ENCODE measurements at regions not wholly inside any gene's neighbourhood (a gene's known extent, or its start where the extent isn't known, plus 50 kb on each side); places are given as distances from the start of the nearest gene placed in this dataset.
A peak's percentile ranks its signal among the peaks of the same experiment; 100 is the strongest.
"Not testable (repeated sequence)": the region's sequence is repeated elsewhere in the genome, so short reads cannot be mapped to it uniquely, and the experiment has no call there.

DNA sequence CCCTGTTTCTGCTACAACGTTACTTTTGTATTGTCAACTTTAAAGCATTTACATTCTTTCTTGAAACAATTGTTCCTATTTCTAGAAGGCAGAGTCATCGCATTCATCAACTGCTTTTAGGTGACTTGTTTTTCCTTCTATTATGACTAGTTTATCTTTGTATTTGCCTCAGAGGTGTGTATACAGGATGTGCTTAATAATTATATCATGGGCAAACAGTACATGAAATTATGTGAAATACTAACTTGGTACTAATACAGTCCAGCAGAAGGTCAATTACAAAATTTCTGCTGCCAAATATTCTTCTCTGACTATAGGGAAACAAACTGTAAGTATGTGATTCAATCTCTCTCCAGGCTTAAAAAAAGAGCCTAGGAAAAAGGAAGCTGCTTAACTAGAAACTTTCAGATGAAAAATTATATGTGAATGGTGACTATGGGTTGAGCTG lies 101.6 kb downstream of the C4BPA start:
- peak; percentile 11; the same call in 2 of the 3 replicates for ATAC-seq
- no peak for TF ChIP-seq TSHZ2 (CRISPR knock-in tag; IDR thresholded peaks at IDR 0.05)
- TF ChIP-seq ZC3H10 (CRISPR knock-in tag; IDR thresholded peaks at IDR 0.05), result peak; percentile 49; the same call in 1 of the 2 replicates
- TF ChIP-seq TOX (CRISPR knock-in tag; IDR thresholded peaks at IDR 0.05; ENCODE audit: borderline replicate concordance), result 0 out of 2 replicates have a peak, but pooled peaks have one; percentile 8
- TF ChIP-seq, protein P1, sequence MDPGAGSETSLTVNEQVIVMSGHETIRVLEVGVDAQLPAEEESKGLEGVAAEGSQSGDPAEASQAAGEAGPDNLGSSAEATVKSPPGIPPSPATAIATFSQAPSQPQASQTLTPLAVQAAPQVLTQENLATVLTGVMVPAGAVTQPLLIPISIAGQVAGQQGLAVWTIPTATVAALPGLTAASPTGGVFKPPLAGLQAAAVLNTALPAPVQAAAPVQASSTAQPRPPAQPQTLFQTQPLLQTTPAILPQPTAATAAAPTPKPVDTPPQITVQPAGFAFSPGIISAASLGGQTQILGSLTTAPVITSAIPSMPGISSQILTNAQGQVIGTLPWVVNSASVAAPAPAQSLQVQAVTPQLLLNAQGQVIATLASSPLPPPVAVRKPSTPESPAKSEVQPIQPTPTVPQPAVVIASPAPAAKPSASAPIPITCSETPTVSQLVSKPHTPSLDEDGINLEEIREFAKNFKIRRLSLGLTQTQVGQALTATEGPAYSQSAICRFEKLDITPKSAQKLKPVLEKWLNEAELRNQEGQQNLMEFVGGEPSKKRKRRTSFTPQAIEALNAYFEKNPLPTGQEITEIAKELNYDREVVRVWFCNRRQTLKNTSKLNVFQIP (CRISPR knock-in tag; IDR thresholded peaks at IDR 0.05; ENCODE audit: borderline replicate concordance, low read depth), result no peak
- TF ChIP-seq TCF4 (CRISPR knock-in tag; IDR thresholded peaks at IDR 0.05; ENCODE audit: borderline replicate concordance), result no peak
- TF ChIP-seq SNAI2 (CRISPR knock-in tag; IDR thresholded peaks at IDR 0.05), result no peak
- no peak for TF ChIP-seq GLIS3 (CRISPR knock-in tag; IDR thresholded peaks at IDR 0.05)

DNA sequence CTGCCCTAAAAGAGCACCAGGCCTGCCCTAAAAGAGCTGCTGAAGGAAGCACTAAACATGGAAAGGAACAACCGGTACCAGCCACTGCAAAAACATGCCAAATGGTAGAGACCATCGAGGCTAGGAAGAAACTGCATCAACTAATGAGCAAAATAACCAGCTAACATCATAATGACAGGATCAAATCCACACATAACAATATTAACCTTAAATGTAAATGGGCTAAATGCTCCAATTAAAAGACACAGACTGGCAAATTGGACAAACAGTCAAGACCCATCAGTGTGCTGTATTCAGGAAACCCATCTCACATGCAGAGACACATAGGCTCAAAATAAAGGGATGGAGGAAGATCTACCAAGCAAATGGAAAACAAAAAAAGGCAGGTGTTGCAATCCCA lies 104.7 kb downstream of the C4BPA start:
- not testable (repeated sequence) for ATAC-seq

DNA sequence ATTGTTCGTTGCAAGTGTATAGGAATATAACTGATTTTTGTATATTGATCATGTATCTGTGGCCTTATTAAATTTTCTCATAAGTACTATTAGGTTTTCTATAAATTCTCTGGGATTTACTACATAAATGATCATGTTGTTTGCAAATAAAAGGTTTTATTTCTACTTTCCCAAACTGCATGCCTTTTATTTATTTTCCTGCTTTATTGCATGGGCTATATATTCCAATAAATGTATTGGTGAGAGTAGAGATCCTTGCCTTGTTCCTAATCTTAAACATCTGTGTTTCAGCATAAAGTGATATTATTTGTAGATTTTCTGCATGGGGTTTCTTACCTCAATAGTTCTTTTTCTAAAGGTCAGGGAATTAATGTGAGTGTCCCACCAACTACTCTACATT lies 107.0 kb upstream of the CD55 start:
- TF ChIP-seq CSRNP3 (CRISPR knock-in tag; IDR thresholded peaks at IDR 0.05) (no peak), ARNTL (CRISPR knock-in tag; IDR thresholded peaks at IDR 0.05; ENCODE audit: borderline replicate concordance, low read depth) (no peak), CSDC2 (CRISPR knock-in tag; IDR thresholded peaks at IDR 0.05) (no peak), GLIS3 (CRISPR knock-in tag; IDR thresholded peaks at IDR 0.05) (no peak), ZC3H10 (CRISPR knock-in tag; IDR thresholded peaks at IDR 0.05) (no peak)
- TF ChIP-seq, protein P2, sequence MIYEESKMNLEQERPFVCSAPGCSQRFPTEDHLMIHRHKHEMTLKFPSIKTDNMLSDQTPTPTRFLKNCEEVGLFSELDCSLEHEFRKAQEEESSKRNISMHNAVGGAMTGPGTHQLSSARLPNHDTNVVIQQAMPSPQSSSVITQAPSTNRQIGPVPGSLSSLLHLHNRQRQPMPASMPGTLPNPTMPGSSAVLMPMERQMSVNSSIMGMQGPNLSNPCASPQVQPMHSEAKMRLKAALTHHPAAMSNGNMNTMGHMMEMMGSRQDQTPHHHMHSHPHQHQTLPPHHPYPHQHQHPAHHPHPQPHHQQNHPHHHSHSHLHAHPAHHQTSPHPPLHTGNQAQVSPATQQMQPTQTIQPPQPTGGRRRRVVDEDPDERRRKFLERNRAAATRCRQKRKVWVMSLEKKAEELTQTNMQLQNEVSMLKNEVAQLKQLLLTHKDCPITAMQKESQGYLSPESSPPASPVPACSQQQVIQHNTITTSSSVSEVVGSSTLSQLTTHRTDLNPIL (CRISPR knock-in tag; IDR thresholded peaks at IDR 0.05; ENCODE audit: low read depth), result no peak
- no peak for ATAC-seq

- ATAC-seq, result peak; percentile 31
- TF ChIP-seq CSRNP3 (CRISPR knock-in tag; IDR thresholded peaks at IDR 0.05) (no peak), RARB (CRISPR knock-in tag; IDR thresholded peaks at IDR 0.05) (peak; percentile 59; the same call in 1 of the 2 replicates), SNAI2 (CRISPR knock-in tag; IDR thresholded peaks at IDR 0.05) (no peak)
Observed at GRCh38 chr1:207217778-207218511, 103.5 kb upstream of the CD55 start.

- peak; percentile 67 for ATAC-seq
- TF ChIP-seq OSR1 (CRISPR knock-in tag; IDR thresholded peaks at IDR 0.05), result 0 out of 2 replicates have a peak, but pooled peaks have one; percentile 20
- TF ChIP-seq CSRNP3 (CRISPR knock-in tag; IDR thresholded peaks at IDR 0.05), result no peak
- peak; percentile 72 for TF ChIP-seq ZC3H10 (CRISPR knock-in tag; IDR thresholded peaks at IDR 0.05)
Observed at GRCh38 chr1:207218512-207219362, 102.7 kb upstream of the CD55 start.

All from SK-N-SH treated with all-trans-retinoic acid at 6 μM for 48 hours (cell line).